ENCODE measurements at regions not wholly inside any gene's neighbourhood (a gene's known extent, or its start where the extent isn't known, plus 50 kb on each side); places are given as distances from the start of the nearest gene placed in this dataset.

DNA sequence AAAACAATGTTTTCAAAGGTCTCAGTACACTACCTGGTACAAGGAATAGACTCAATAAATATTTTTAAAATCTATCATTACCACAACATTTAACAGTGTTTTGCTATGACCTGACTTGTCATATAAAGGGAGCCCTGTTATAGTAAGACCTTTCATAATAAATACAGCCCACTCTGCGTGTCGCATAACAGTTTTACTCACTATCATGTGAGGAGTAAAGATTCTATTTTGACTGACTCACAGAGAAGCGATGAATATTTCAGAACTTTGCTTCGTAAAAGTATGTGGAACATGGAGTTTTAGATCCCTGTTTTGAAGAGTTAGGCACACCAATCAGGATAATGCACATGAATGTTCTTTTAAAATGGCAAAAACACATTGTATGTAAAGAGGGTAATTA, 531.2 kb downstream of the KCNA4 start:
- POLR2A ChIA-PET = no interaction called here
- CTCF ChIA-PET = no interaction called here
- H3K9me2 ChIP-seq = no peaks in the 10 kb centered on the region
- WGBS (ENCODE audit: low lambda C conversion rate) = 36% methylated on average over 4 of the region's 4 CpGs
- H4K20me1 ChIP-seq (ENCODE audit: insufficient read depth) = no peaks in the 10 kb centered on the region
- no peak overlapping the region for H3K4me2 ChIP-seq
- no peak overlapping the region for H2AFZ ChIP-seq (ENCODE audit: low read depth)
- no peaks in the 10 kb centered on the region for H3K9me3 ChIP-seq
- DNase-seq = no peak
- H3K79me2 ChIP-seq (ENCODE audit: insufficient read depth) = no peaks in the 10 kb centered on the region
- TF ChIP-seq SMC3 (IDR thresholded peaks at IDR 0.05; ENCODE audit: low read depth, low read length) = no peak
- no peak for TF ChIP-seq POLR2AphosphoS5 (IDR thresholded peaks at IDR 0.05; ENCODE audit: low read depth, low read length)
- TF ChIP-seq GATA2 (CRISPR knock-in tag; IDR thresholded peaks at IDR 0.05) = no peak
- TF ChIP-seq MXI1 (IDR thresholded peaks at IDR 0.05; ENCODE audit: low read depth, low read length) = no peak
- no peak for TF ChIP-seq CHD2 (IDR thresholded peaks at IDR 0.05; ENCODE audit: low read length, partially characterized antibody)
- TF ChIP-seq NFIC (IDR thresholded peaks at IDR 0.05; ENCODE audit: borderline replicate concordance) = no peak
- no peak for TF ChIP-seq FOXJ3 (CRISPR knock-in tag; IDR thresholded peaks at IDR 0.05)
- TF ChIP-seq EP300 (IDR thresholded peaks at IDR 0.05; ENCODE audit: borderline replicate concordance in 1 of 2, low read depth in 1 of 2, low read length in 1 of 2) = no peak
- TF ChIP-seq RAD21 (IDR thresholded peaks at IDR 0.05; ENCODE audit: low read length) = no peak
- TF ChIP-seq TEAD4 (IDR thresholded peaks at IDR 0.05; ENCODE audit: borderline replicate concordance, insufficient read depth) = no peak
- TF ChIP-seq, protein P1, sequence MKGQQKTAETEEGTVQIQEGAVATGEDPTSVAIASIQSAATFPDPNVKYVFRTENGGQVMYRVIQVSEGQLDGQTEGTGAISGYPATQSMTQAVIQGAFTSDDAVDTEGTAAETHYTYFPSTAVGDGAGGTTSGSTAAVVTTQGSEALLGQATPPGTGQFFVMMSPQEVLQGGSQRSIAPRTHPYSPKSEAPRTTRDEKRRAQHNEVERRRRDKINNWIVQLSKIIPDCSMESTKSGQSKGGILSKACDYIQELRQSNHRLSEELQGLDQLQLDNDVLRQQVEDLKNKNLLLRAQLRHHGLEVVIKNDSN (IDR thresholded peaks at IDR 0.05; ENCODE audit: borderline replicate concordance, low read depth) = no peak
- no peak for TF ChIP-seq YY1 (IDR thresholded peaks at IDR 0.05; ENCODE audit: low read depth)
- TF ChIP-seq, protein P2, sequence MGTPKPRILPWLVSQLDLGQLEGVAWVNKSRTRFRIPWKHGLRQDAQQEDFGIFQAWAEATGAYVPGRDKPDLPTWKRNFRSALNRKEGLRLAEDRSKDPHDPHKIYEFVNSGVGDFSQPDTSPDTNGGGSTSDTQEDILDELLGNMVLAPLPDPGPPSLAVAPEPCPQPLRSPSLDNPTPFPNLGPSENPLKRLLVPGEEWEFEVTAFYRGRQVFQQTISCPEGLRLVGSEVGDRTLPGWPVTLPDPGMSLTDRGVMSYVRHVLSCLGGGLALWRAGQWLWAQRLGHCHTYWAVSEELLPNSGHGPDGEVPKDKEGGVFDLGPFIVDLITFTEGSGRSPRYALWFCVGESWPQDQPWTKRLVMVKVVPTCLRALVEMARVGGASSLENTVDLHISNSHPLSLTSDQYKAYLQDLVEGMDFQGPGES (IDR thresholded peaks at IDR 0.05; ENCODE audit: low read depth, low read length) = no peak
- TF ChIP-seq TAF1 (IDR thresholded peaks at IDR 0.05; ENCODE audit: borderline replicate concordance, low read depth, low read length) = no peak
- no peak overlapping the region for H3K27ac ChIP-seq (ENCODE audit: low read depth in 2 of 2, low read length in 1 of 2)
- H3K4me3 ChIP-seq (ENCODE audit: low read depth in 2 of 2, low read length in 1 of 2) = no peak overlapping the region
- no peaks in the 10 kb centered on the region for H3F3A ChIP-seq (replicated peaks; ENCODE audit: insufficient read depth)
- H3K4me1 ChIP-seq (ENCODE audit: control insufficient read depth in 1 of 2, insufficient read depth in 2 of 2, low read depth in 1 of 2, low read length in 1 of 2) = no peaks in the 10 kb centered on the region; a peak in 1 of 4 replicates
- H3K36me3 ChIP-seq (replicated peaks in 1 of 2; ENCODE audit: control insufficient read depth in 1 of 2, insufficient read depth in 2 of 2, low read length in 1 of 2) = no peaks in the 10 kb centered on the region
- H3K9ac ChIP-seq = no peak overlapping the region
- H3K27me3 ChIP-seq (ENCODE audit: insufficient read depth) = no peaks in the 10 kb centered on the region

DNA sequence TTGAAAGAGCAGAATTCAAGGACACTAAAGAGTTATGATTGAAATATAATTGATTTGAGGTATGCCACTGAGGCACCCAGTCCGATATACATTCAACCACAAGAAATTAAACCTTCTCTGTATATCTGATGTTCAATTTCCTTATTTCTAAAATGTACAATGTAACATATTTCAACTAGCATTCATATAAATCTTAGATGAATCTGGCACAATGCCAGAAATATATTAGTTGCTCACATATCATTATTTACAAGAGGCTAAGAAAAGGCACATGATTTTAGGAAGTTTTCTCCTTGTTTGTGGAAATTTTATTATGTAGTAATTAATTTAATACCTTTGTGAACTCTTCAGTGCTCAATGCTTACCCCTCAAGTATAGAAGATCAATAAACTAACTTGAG, 532.3 kb downstream of the KCNA4 start:
- H3K36me3 ChIP-seq (replicated peaks in 1 of 2; ENCODE audit: control insufficient read depth in 1 of 2, insufficient read depth in 2 of 2, low read length in 1 of 2) = no peaks in the 10 kb centered on the region
- no peaks in the 10 kb centered on the region for H3K9me3 ChIP-seq
- H3K4me1 ChIP-seq (ENCODE audit: control insufficient read depth in 1 of 2, insufficient read depth in 2 of 2, low read depth in 1 of 2, low read length in 1 of 2) = no peaks in the 10 kb centered on the region; a peak in 1 of 4 replicates
- no peaks in the 10 kb centered on the region for H4K20me1 ChIP-seq (ENCODE audit: insufficient read depth)
- no peak overlapping the region for H2AFZ ChIP-seq (ENCODE audit: low read depth)
- H3K4me2 ChIP-seq = no peak overlapping the region
- no peak overlapping the region for H3K27ac ChIP-seq (ENCODE audit: low read depth in 2 of 2, low read length in 1 of 2)
- H3F3A ChIP-seq (replicated peaks; ENCODE audit: insufficient read depth) = no peaks in the 10 kb centered on the region
- DNase-seq = no peak
- H3K4me3 ChIP-seq (ENCODE audit: low read depth in 2 of 2, low read length in 1 of 2) = no peak overlapping the region
- ChIA-PET CTCF (interaction anchor here (1.2 kb wide), 1 partner anchor 141 kb away, joined by 4 read pairs; no protein-coding TSS in a partner anchor), POLR2A (no interaction called here)
- H3K79me2 ChIP-seq (ENCODE audit: insufficient read depth) = no peaks in the 10 kb centered on the region
- no peaks in the 10 kb centered on the region for H3K27me3 ChIP-seq (ENCODE audit: insufficient read depth)
- H3K9ac ChIP-seq = no peak overlapping the region
- 14% methylated on average over 1 of the region's 1 CpG for WGBS (ENCODE audit: low lambda C conversion rate)
- H3K9me2 ChIP-seq = no peaks in the 10 kb centered on the region
- no peak for TF ChIP-seq YY1 (IDR thresholded peaks at IDR 0.05; ENCODE audit: low read depth)
- no peak for TF ChIP-seq GABPA (IDR thresholded peaks at IDR 0.05; ENCODE audit: low read depth)
- no peak for TF ChIP-seq SIN3A (IDR thresholded peaks at IDR 0.05; ENCODE audit: borderline replicate concordance, low read depth, low read length)
- no peak for TF ChIP-seq ELF1 (IDR thresholded peaks at IDR 0.05)
- TF ChIP-seq MEF2A (IDR thresholded peaks at IDR 0.05; ENCODE audit: borderline replicate concordance, low read depth) = no peak
- TF ChIP-seq, protein P3, sequence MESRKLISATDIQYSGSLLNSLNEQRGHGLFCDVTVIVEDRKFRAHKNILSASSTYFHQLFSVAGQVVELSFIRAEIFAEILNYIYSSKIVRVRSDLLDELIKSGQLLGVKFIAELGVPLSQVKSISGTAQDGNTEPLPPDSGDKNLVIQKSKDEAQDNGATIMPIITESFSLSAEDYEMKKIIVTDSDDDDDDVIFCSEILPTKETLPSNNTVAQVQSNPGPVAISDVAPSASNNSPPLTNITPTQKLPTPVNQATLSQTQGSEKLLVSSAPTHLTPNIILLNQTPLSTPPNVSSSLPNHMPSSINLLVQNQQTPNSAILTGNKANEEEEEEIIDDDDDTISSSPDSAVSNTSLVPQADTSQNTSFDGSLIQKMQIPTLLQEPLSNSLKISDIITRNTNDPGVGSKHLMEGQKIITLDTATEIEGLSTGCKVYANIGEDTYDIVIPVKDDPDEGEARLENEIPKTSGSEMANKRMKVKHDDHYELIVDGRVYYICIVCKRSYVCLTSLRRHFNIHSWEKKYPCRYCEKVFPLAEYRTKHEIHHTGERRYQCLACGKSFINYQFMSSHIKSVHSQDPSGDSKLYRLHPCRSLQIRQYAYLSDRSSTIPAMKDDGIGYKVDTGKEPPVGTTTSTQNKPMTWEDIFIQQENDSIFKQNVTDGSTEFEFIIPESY (IDR thresholded peaks at IDR 0.05; ENCODE audit: borderline replicate concordance, low read depth) = no peak
- TF ChIP-seq GATA2 (CRISPR knock-in tag; IDR thresholded peaks at IDR 0.05) = no peak
- no peak for TF ChIP-seq CHD2 (IDR thresholded peaks at IDR 0.05; ENCODE audit: low read length, partially characterized antibody)
- TF ChIP-seq, protein P4, sequence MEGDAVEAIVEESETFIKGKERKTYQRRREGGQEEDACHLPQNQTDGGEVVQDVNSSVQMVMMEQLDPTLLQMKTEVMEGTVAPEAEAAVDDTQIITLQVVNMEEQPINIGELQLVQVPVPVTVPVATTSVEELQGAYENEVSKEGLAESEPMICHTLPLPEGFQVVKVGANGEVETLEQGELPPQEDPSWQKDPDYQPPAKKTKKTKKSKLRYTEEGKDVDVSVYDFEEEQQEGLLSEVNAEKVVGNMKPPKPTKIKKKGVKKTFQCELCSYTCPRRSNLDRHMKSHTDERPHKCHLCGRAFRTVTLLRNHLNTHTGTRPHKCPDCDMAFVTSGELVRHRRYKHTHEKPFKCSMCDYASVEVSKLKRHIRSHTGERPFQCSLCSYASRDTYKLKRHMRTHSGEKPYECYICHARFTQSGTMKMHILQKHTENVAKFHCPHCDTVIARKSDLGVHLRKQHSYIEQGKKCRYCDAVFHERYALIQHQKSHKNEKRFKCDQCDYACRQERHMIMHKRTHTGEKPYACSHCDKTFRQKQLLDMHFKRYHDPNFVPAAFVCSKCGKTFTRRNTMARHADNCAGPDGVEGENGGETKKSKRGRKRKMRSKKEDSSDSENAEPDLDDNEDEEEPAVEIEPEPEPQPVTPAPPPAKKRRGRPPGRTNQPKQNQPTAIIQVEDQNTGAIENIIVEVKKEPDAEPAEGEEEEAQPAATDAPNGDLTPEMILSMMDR (IDR thresholded peaks at IDR 0.05) = no peak
- TF ChIP-seq, protein P5, sequence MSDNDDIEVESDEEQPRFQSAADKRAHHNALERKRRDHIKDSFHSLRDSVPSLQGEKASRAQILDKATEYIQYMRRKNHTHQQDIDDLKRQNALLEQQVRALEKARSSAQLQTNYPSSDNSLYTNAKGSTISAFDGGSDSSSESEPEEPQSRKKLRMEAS (IDR thresholded peaks at IDR 0.05; ENCODE audit: low read depth) = no peak
